ENCODE measurements at regions not wholly inside any gene's neighbourhood (a gene's known extent, or its start where the extent isn't known, plus 50 kb on each side); places are given as distances from the start of the nearest gene placed in this dataset.

GRCh38 chr5:6221141-6221626 is 157.2 kb downstream of the MED10 start:
- TF ChIP-seq CTCF (IDR thresholded peaks at IDR 0.05; ENCODE audit: extremely low read depth in 1 of 2, insufficient read depth in 1 of 2, low read depth in 1 of 2, low read length in 2 of 2): no peak
- no peak for TF ChIP-seq POLR2A (IDR thresholded peaks at IDR 0.05; ENCODE audit: low read depth, low read length)
- no peak for TF ChIP-seq GATA2 (IDR thresholded peaks at IDR 0.05; ENCODE audit: insufficient read depth, insufficient read length, low read depth, low read length)
- no peak for TF ChIP-seq JUN (IDR thresholded peaks at IDR 0.05; ENCODE audit: borderline replicate concordance, insufficient read depth, insufficient read length, low read depth)
- TF ChIP-seq MAX (IDR thresholded peaks at IDR 0.05; ENCODE audit: insufficient read depth, insufficient read length): no peak
- no peak for TF ChIP-seq FOS (IDR thresholded peaks at IDR 0.05; ENCODE audit: borderline replicate concordance, insufficient read depth, low read length)
- DNase-seq (ENCODE audit: low read depth, low spot score): no peak
- ChIA-PET POLR2A (no interaction called here), CTCF (no interaction called here)
- H3K4me3 ChIP-seq (replicated peaks in 1 of 3; ENCODE audit: insufficient read depth in 1 of 3, low read depth in 1 of 3, low read length in 3 of 3): no peak overlapping the region
- H3K4me2 ChIP-seq (ENCODE audit: insufficient read depth, low read length): no peak overlapping the region
- H3K36me3 ChIP-seq (ENCODE audit: control insufficient read depth in 2 of 2, extremely low read depth in 1 of 2, insufficient read depth in 2 of 2, low read length in 2 of 2): no peaks in the 10 kb centered on the region
- no peak overlapping the region for H3K9ac ChIP-seq (replicated peaks; ENCODE audit: extremely low read depth, insufficient read depth, low read length)
- intact Hi-C loops (cut with micrococcal nuclease) (no loop called here), dilution Hi-C loops (cut with MboI; ENCODE audit: extremely low pct_ligation_motif_present, low sequenced_read_pairs) (no loop called here)
- no peaks in the 10 kb centered on the region for H3K27me3 ChIP-seq (ENCODE audit: control insufficient read depth in 2 of 2, insufficient read depth in 2 of 2, low read length in 2 of 2)
- H4K20me1 ChIP-seq (replicated peaks; ENCODE audit: control insufficient read depth, extremely low read depth, insufficient read depth, low read length): no peaks in the 10 kb centered on the region
- H3K9me3 ChIP-seq (replicated peaks; ENCODE audit: control insufficient read depth, insufficient read depth, low read length): no peaks in the 10 kb centered on the region
- no peak overlapping the region for H3K27ac ChIP-seq (ENCODE audit: insufficient read depth, low read depth, low read length)
- H3K79me2 ChIP-seq (ENCODE audit: control insufficient read depth, insufficient read depth, low read length): no peaks in the 10 kb centered on the region
- BruUV-seq (replicated peaks): no TSS peak
- no peaks in the 10 kb centered on the region for H3K4me1 ChIP-seq (ENCODE audit: control insufficient read depth, extremely low read depth, insufficient read depth, low read length)
- no peaks in the 10 kb centered on the region for H3K9me1 ChIP-seq (replicated peaks; ENCODE audit: control insufficient read depth, extremely low read depth, insufficient read depth, low read length)
- no peak for FAIRE-seq
- H2AFZ ChIP-seq (ENCODE audit: low read depth, low read length): no peak overlapping the region
